GM21528 (cell line): ENCODE measurements at regions not wholly inside any gene's neighbourhood (a gene's known extent, or its start where the extent isn't known, plus 50 kb on each side); places are given as distances from the start of the nearest gene placed in this dataset.

Experiments used
- ATAC-seq: cut with Tn5 transposase; IDR thresholded peaks from one replicate; pipeline ENCODE4 v1.9.1; 2021; ENCODE audit warnings: mild to moderate bottlenecking, moderate library complexity; ENCODE audit not compliant: unreplicated experiment, low FRiP score

- ATAC-seq, result no peak
These were observed 1395.0 kb upstream of the ADGRL3 start for GRCh38 chr4:59805176-59805575.

DNA sequence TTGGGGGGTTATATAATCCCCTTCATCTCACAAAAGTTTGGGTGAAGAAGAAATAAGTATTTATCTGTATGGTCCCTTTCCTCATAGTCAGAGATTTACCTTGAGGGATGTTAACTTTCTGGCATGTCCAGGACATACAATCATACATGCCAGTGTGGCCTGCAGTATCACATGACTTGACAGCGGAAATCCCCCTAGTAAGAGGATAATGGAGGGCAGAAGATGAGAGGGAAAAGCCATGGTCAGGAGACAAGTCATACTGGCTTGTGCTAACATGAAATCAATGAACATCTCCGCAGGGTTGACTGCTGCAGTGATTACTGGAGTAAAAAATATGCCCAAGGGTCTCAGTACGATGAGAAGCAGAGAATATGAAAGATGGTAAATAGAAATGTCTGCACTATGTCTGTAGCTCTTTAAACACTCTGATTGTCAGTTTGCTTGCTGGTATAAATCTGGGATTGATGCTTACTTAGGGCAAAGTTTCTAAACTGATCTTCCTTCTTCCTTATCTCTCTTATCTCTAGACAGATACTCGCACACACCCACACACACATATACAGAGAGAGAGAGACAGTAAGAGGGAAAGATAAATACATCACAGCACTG is 1385.6 kb upstream of the ADGRL3 start:
- ATAC-seq, result no peak

DNA sequence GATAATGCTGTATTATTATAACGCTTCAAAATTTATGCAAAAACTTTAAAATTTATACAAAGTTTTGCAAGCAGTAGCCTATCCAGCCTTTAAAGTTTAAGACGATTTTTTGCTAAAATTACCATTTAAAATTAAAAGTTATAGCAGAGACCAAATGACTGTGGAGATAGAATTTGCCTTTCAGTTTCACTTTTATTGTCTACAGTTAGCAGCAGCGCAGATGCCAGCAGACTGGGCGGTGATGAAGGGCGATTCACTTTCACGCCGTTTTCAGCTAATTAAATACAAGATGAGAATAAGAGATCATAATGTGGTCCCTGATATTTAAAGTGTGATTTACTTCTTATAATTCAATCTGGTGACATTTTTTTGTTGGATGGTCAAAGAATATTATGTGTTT is 1381.5 kb upstream of the ADGRL3 start:
- ATAC-seq, result peak; percentile 90

DNA sequence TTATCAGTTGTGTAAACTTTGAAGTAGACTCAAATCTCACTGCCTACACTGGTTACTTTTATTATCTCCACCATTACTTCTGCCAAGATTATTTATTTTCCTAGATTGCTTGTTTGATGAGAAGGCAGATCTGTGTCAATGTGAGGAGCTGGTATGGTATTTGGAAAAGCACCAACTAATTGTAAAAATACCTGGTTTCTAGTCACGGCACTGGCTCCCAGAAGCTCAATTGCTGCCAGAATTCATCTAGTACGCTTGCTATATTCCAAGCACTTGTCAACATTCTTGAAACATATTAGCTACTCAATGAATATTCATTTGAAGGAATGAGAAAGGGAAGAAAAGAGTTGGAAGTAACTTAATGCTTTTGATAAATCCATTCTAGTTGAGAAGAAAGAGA is 1376.8 kb upstream of the ADGRL3 start:
- no peak for ATAC-seq

DNA sequence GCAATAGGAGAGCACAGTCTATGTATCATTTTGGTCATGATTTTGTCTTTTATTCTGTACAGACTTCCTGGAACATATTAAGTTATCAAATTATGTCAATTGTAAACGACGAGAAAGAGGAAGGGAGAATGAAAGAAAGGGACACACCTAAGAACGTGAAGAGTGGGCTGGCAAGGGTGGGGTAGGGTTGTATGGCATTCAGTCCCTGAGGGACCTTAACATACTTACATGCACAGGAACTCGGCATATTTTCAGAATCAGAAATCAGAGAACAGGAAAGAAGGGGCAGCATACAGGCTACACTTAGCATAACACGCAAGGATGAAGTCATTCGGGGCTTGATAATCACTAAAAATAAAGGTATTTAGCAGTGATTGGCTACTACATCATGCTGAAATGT is 1375.0 kb upstream of the ADGRL3 start:
- no peak for ATAC-seq

GRCh38 chr4:59831746-59832145 is 1368.4 kb upstream of the ADGRL3 start:
- no peak for ATAC-seq

GRCh38 chr4:59834943-59835342 is 1365.2 kb upstream of the ADGRL3 start:
- no peak for ATAC-seq

DNA sequence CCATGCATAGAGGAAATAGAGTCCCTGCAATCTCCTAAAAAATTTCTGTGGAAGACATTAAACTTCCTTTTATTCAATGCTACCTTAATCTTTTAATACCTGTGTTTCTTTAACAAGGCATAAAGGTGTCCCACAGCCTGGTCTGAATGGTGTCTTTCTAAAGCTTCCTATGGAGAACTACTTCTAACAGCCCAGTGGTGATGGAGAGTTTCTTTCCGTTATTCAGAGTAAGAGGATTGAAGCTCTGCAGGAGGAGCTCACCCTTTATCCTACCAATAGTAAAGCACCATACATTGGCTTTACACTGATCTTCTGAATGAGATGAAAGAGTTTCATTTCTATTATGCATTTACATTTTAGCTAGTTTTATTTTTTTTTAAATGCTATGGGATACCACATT is 1362.4 kb upstream of the ADGRL3 start:
- no peak for ATAC-seq

DNA sequence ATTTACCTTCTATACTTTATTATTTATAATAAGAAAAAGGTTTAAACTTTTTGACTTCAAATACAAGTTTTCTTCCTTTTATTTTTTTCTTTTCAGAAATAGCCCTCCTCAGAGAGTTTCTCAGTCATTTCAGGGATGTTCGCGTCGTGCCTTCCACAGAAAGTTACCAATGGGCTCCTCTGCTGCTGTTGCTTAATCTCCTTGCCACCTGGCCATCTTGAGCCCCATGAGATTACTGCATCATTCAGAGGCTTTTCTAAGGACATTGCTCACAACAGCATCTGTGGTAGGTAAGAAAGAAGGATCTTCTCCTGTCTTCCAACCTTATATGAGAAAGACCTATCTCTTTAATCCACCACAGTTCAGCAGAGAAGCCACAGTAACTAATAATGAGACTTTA is 1361.9 kb upstream of the ADGRL3 start:
- no peak for ATAC-seq

DNA sequence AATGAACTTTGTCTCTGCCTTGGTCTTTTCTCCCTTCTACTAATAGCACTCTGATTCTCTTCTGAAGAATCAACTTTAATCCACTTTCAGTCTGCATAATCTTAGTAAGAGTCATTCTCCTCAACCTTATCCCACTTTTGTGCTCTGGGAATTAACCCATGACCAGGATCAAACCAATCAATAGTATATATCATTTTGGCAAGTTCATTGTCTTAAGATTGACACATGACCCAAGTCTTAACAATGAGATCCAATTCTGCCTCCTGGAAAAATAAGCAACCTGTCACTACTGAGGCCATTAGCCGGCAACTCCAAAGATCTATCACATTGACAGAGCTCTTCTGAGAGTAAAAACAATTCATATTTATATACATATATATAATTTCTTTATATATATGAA is 1358.4 kb upstream of the ADGRL3 start:
- no peak for ATAC-seq

GRCh38 chr4:59848457-59848856 is 1351.7 kb upstream of the ADGRL3 start:
- ATAC-seq, result no peak

- ATAC-seq, result no peak
These were observed 1344.3 kb upstream of the ADGRL3 start for GRCh38 chr4:59855630-59856352.

- no peak for ATAC-seq
These were observed 1331.1 kb upstream of the ADGRL3 start for GRCh38 chr4:59869056-59869455.

DNA sequence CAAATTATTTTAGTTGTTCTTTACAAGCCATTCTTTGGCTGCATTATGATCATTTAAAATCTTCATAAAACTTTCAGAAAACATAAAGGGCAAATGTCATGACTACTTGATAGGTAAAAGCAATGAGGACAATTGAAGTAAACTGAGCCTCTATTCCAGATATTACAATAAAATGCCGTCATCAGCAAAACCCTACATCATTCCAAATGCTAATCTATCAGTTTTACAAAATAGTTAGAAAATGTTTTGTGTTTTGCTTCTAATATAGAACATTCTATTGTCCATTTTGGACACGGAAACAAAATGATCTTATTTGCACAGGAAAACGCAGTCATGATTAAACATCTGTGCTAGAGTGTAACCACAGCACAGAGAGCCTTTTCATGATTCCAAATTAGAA is 1330.6 kb upstream of the ADGRL3 start:
- ATAC-seq, result no peak

GRCh38 chr4:59881632-59882031 is 1318.5 kb upstream of the ADGRL3 start:
- no peak for ATAC-seq

DNA sequence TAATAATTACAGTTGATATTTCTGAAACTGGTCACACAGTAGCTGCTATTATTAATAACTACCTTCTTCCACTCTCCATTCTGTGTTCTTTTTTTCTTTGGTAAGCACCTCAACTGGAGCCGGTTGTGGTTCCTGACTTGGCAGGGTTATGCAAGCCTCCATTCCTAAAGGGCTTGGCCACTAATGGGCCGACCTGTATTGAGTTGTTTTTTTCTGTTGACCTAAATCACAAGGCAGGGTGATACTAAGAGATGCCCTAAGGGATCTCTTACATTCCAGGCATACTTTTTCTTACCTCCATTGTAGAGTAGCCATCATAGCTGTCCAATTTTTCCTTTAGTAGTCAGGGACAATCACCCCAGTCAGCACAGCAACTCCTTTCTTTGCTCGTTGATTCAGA is 1295.8 kb upstream of the ADGRL3 start:
- ATAC-seq, result no peak

DNA sequence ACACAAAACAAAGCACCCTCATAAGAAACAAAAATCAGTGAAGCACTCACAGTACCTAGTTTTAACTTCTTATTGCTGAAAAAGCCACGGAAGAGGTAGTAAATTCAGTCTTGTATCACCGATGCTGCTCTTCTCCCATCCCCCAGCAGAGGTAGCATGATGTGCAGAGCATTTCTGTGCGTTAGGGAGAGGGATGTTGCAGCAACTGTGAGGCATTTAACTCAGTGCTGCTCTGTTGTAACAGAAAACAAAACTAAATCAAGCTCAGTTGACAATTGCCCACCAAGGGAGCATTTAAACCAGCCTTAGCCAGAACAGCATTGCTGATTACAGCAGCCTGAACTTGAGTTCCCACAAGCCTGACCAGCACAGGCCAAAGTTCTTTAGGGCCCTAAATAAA is 1279.7 kb upstream of the ADGRL3 start:
- ATAC-seq, result no peak

- no peak for ATAC-seq
These were observed 1274.8 kb upstream of the ADGRL3 start for GRCh38 chr4:59925290-59925689.

DNA sequence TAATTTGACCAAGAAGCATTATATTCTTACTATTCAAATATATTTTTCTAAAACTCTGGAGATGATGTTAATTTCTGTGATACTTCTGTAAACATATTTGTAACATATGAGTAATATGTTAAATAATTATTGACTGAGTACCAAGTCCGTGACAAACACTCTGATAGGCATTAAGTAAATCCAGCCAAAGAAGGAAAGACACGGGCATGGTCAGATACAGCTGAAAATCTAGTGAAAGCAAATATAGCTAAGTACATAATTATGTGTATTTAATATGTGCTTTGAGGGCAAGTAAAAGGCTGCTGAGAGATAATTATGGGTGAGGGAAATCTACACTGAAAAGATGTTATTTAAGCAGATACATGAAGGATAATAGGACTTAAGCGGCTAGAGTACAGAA is 1263.6 kb upstream of the ADGRL3 start:
- no peak for ATAC-seq

DNA sequence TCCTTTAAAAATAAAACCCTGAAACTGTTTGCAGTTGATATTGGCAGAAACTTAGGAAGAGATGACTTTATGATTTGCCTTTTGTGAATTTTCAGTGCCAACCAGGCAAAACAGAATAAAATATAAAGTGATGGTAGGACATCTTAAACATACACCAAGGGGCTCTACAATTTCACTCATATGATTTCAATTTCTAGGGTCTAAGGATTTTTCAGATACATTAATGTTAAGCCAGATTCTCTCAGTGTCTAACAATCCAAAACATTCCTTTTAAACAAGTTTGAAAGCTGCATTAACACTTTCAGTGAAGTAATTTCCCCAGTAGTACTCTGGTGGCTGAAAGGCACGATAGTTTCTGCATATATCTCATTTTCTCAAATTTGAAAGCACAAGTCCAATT is 1262.0 kb upstream of the ADGRL3 start:
- no peak for ATAC-seq

DNA sequence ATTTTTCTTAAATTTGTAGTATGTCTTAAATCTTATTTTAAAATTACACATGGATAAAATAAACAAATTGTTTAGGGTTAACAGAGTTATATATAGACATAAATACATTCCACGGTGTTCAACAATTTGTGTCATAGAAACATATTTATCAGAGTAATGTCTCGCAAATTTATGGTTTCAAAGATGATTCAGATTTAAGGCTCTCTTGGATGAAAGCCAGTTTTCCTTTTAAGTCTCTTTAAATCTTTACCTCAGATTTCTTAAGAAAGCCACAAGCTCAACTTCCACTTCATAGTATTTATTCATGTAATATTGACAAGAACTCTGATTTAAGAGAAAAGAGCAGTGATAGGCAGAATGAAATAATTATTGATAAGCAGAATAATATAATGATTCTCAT is 1254.8 kb upstream of the ADGRL3 start:
- no peak for ATAC-seq

GRCh38 chr4:59945716-59946115 is 1254.4 kb upstream of the ADGRL3 start:
- no peak for ATAC-seq

- ATAC-seq, result no peak
These were observed 1243.8 kb upstream of the ADGRL3 start for GRCh38 chr4:59956366-59956765.
